ENCODE measurements at regions not wholly inside any gene's neighbourhood (a gene's known extent, or its start where the extent isn't known, plus 50 kb on each side); places are given as distances from the start of the nearest gene placed in this dataset.

DNA sequence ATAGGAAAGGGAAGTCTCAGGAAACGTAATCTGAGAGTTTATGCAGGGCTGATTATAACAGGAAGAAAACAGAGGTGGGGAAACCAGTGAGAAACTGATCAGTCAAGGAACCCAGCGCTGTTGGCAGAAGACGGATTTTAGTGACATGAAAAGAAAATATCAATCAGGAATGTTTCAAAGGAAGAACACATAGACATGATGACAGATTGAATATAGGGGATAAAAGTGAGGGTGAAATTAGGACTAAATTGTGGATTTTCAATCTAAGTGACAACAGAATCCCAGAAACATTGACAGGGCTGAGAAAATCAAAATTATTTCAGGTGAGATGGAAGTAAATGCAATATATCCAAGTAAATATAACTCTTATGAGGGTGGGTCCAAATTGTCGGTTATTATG is 199.8 kb upstream of the CCDC150 start:
- DNase-seq (ENCODE audit: missing footprints) = no peak
- no peak for ATAC-seq
- intact Hi-C loops (cut with DNase I) = loop anchor here (10.0 kb wide), 1 partner anchor 365 kb away; no protein-coding TSS in a partner anchor

DNA sequence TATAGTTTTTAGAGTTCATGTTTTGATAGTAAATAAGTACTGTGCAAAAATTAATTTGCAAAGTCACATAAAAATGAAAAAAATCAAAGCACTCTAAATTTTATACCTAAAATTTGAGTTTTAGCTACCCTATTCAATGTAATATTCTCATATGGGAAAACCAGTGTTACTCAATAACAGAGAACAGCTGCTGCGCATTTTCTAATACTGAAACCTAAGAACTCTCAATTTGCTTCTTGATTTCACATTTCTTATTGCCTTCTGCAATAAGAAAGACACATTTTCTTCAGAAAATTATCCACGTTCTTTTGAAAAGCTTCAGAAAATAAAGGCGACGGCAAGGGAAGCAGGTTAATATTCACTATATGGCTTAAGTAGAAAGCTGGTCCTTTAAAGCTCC is 199.1 kb upstream of the CCDC150 start:
- intact Hi-C loops (cut with DNase I) = no loop called here
- no peak for ATAC-seq
- DNase-seq (ENCODE audit: missing footprints) = no peak

DNA sequence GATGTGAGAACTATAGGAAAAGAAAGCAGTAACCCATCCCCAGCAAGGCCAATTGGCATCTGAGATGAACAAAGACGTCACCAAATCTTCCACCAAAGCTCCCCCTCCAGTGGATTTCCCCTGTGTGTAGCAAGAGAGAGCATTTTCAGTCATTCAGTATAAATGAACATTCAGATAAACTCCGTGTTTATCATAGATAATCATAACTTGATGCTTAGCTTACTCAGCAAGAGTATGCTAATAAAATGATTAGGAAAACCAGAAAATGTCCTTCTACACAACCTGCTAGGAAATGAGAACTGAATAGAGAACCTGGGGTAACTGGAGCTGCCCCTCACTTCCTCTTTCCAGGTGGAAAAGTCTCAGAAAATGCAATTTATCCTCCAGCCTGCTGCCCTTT is 198.0 kb upstream of the CCDC150 start:
- no peak for ATAC-seq
- DNase-seq (ENCODE audit: missing footprints) = no peak
- intact Hi-C loops (cut with DNase I) = no loop called here

DNA sequence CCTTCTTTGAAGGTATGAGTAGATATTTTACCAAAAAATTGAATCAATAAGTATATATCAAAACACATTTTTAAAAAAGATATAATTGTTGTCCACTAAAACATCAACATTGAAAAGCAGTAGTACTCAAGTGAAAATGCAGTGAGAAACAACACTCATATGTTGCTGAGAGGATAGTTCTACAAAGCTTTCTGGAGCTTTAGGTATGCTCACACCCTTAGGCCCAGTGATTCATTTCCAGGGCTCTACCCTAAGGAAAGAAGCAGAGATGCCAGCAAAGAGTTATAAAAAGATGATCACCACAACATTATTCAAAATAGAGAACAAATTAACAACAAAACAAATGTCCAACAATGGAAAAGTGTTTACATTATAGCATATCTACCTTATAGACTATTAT is 197.3 kb upstream of the CCDC150 start:
- no peak for DNase-seq (ENCODE audit: missing footprints)
- intact Hi-C loops (cut with DNase I) = no loop called here
- ATAC-seq = no peak

DNA sequence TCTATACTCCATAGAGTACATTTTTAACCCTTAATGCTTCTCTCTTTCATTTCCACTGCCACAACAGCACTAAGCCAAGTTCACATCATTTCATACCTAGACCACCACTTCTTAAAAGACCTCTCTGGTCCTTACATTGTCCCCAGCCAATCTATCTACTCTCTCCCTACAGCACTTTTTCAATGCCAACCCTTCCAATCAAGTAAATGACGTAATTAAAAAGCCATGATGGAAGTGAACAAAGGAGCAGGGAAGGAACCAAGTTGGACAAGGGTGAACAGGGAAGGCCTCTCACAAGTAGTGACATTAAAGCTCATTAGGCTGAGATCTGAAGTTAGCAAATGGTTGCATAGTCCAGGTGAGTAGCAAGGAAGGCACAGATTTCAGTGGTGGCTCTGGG is 195.1 kb upstream of the CCDC150 start:
- no peak for DNase-seq (ENCODE audit: missing footprints)
- no peak for ATAC-seq
- intact Hi-C loops (cut with DNase I) = no loop called here

DNA sequence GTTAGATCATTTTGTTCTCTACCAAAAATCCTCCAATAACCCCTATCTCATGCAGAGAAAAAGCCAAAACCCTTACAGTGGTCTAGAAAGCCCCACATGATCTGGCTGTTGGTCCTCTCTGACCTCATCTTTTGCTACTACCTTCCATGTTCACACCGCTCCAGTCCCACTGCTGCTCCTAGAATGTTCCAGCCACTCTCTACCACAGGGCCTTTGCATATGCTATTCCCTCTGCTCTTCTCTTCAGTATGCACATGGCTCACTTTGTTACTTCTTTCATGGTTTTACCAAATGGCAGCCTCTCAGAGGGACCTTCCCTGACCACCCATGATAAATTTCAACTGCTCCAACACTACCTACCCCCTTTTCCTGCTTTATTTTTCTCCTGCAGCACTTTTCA is 193.5 kb upstream of the CCDC150 start:
- ATAC-seq = no peak
- DNase-seq (ENCODE audit: missing footprints) = no peak
- intact Hi-C loops (cut with DNase I) = no loop called here

DNA sequence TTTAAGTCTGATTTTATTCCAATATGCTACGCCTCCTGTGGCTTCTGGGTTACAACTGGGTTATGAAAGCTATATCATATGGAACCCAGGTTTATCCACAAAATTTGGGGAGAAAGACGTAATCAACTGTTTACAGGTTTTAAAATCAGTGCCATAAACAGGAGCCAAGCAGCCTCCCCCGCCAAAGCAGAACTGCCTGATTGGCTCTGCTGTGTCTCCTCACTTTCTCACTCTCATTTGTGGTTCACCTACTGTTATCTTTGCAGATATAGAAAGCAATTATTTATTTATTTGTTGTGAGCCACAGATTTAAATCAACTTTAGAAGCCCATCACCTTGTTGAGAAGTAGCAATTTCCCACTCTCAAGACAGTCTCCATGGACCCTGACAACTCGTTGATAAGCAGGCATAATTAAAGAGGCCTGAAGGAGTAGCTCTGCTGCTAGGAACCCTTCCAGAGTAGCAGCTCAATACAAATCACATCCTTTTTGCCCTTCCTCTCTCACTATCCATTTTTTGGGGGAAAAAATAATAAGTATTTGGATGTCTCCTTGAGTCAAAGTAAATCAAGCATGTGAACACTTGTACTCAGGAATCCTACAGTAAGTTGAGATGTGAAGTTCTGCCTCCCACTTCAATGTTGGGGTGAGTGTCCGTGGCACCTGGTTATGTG is 191.0 kb upstream of the CCDC150 start:
- intact Hi-C loops (cut with DNase I) = no loop called here
- no peak for ATAC-seq
- no peak for DNase-seq (ENCODE audit: missing footprints)

DNA sequence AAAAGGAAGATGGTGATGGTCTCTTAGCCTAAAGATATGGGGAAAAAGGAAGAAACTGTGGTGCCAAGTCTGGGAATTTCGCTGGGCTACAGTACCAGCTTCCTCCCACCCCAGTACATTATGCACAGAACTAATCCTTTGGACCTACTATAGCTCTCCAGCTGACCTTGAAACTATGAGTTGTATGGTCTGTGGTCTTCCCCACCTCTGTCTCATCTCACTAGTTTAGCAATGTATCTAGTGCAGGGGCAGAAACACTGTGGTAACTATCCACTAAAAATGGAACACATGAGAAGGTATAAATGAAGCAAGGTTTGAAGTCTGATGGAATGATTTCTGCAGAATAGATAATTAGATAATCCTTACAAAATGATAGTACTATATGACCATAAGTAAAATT is 190.4 kb upstream of the CCDC150 start:
- DNase-seq (ENCODE audit: missing footprints) (no peak), ATAC-seq (no peak)
- intact Hi-C loops (cut with DNase I) = no loop called here

DNA sequence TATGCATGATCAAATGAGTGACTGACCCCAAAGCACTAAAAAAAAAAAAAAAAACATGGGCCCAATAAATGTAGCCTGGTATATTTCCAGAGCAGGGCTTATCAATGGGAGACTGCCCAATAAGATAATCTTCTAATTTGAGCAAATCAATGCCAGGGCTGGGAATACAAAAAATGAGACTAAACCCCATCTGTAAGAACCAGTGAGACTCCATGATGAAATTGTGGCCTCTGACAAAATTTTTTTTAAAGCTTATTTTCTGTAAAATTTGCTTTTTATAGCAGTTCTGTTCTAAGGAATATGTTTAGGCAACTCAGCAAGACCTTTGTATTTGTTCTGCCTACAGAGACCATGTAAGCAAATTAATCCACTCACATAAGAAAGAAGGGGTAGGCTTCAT is 186.8 kb upstream of the CCDC150 start:
- ATAC-seq (no peak), DNase-seq (ENCODE audit: missing footprints) (no peak)
- intact Hi-C loops (cut with DNase I) = loop anchor here (5.0 kb wide), 1 partner anchor 160 kb away; no protein-coding TSS in a partner anchor

DNA sequence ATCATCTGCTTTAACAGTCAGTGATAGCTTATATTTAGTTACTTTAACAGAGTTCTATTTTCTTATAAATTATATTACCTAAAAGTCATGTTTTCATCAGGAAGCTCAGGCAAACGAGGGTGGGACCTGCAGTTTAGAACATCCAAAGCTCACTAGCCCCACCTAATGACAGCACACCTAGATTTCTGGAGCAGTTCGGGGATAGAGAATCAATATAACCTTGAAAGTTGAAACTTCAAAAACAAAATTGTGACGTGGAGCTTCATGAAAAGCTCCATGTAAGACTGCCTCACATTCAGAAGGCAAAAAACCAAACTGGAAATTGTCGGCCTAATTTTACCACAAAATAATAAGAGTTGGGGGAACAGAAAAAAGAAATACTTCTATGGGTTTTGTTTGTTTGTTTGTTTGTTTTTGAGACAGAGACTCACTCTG is 185.9 kb upstream of the CCDC150 start:
- intact Hi-C loops (cut with DNase I) = loop anchor here (5.0 kb wide), 1 partner anchor 161 kb away; no protein-coding TSS in a partner anchor
- ATAC-seq (no peak), DNase-seq (ENCODE audit: missing footprints) (no peak)

DNA sequence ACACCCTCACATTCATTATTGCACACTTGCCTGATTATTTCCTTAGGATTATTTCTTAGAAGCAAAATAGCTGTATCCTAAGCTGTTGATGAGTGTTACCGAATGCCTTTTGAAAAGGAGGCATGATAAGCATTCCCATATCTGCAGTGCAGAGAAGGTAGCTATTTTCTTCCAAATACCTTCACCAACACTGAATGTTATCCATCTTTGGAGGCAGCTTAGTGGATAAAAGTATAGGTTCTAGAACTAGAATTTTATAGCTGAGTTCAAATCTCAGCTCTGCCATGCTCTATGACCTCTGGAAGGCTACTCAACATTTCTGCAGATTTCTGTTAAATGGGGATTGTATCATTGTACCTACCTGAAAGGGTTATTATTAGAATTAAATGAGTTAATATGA is 185.0 kb upstream of the CCDC150 start:
- intact Hi-C loops (cut with DNase I) = loop anchor here (5.0 kb wide), 1 partner anchor 162 kb away; no protein-coding TSS in a partner anchor
- ATAC-seq (no peak), DNase-seq (ENCODE audit: missing footprints) (no peak)

DNA sequence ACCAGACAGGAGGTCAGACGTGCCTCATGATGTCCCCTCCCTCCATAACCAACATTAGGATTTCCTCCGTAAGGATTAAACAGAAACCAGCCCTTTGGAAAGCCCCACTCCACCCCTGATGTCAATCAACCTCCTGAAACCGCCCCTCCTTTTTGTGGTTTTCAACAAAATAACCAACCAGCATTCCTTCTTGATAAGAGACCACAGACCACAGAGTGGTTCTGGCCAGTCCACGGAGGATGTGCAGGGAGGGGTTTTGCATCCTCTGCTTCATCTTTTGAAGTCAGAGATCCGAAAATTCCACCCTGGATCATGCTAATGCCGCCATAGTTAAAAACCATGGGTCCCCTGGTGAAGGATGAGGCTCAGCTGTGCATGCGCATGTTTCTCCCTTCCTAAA is 180.0 kb upstream of the CCDC150 start:
- intact Hi-C loops (cut with DNase I) = no loop called here
- ATAC-seq = no peak
- DNase-seq (ENCODE audit: missing footprints) = no peak

DNA sequence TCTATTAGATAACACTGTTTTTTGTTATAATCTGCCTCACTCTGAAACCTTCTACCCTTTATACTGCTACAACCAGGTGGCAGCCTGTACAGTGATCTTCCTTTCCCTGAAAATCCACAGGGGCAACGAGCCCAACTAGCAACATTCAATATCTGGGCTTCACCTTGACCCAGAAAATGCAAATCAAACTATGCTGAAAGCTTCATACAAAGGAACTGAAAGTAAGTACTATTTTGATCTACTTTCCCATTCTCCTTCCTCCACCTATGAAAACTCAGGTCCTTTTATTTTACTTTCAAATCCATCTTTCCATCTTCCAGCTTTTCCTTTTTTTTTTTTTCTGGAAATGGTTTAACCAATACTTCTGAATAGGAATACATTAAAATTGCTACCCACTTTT is 175.8 kb upstream of the CCDC150 start:
- intact Hi-C loops (cut with DNase I) = no loop called here
- no peak for ATAC-seq
- DNase-seq (ENCODE audit: missing footprints) = no peak

DNA sequence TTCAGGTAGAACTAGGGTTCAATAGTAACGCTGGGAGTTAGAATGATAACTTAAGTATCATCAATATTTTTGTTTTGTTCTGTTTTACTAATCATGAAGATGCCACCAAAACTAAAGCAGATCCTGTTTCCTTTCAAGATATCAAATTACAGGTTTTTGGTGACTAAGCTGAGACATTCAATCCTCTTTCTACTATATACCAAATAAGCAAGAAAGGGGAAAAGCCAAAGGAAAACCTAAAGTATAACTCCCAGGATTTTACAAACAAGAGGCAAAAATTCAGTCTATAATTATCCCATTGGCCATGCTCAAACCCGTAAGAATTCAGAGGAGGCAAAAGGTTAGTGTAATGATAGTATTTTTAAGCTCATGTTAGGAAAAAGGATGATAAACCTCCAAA is 175.2 kb upstream of the CCDC150 start:
- DNase-seq (ENCODE audit: missing footprints) = no peak
- ATAC-seq = no peak

DNA sequence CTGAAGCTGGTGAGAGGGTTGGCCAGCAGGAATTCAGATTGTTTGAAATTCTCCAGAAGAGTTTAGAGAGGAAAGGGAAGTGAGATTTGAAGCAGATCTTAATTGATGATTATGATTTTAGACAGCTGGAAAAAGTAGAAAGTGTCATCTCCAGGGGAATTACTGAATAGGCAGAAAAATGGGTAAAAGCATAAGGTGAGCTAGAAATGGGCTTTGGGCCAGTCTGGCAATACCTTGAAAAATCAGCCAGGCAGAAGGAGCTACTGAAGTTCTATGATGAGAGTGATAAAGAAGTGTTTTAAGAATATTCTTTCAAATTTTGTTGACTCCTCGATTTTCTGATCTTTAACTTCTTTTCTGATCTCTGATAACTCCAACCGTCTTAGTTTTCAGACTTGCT is 172.9 kb upstream of the CCDC150 start:
- no peak for DNase-seq (ENCODE audit: missing footprints)
- intact Hi-C loops (cut with DNase I) = no loop called here
- ATAC-seq = no peak

More for the DNA sequence above, 175.2 kb upstream of the CCDC150 start:
- intact Hi-C loops (cut with DNase I) = no loop called here

DNA sequence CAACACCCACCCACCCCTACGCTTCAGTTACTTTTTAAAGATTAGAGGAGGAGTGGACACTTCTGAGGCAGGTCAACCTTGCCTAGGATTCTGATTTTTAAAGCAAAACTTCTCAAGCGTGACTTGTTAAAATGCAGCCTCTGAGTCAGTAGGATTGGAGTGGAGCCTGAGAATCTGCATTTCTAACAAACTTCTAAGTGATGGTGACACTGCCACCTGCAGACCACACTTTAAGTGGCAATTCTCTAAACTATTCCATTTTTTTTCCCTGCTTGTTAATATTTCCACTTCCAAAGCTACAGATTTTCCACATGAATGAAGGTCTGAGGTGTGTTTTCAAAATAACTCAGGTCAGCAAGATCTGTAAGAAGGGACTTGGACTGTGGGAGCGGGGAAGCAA is 171.1 kb upstream of the CCDC150 start:
- no peak for ATAC-seq
- no peak for DNase-seq (ENCODE audit: missing footprints)
- intact Hi-C loops (cut with DNase I) = no loop called here

DNA sequence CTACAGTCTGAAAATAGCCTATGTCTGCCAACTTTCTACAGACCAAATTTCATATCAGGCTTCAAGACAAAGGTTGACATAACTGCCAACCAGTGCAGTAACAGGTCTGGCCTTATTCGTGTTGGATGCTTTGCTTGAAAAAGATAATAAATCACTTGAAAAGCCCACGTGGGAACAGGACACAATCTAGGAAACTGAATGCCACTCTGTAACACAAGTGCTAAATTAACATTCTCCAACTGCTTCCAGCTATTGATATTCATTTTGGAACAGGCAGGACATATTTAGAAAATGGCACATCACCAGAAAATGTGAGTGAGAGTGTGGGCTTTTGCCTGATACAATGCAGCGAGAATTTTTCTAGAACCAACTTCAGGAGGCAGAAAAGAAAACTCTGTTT is 165.9 kb upstream of the CCDC150 start:
- DNase-seq (ENCODE audit: missing footprints) (no peak), ATAC-seq (peak; percentile 93)
- intact Hi-C loops (cut with DNase I) = loop anchor here (2.0 kb wide), 1 partner anchor 119 kb away; the partner anchor contains the start of gene HECW2

DNA sequence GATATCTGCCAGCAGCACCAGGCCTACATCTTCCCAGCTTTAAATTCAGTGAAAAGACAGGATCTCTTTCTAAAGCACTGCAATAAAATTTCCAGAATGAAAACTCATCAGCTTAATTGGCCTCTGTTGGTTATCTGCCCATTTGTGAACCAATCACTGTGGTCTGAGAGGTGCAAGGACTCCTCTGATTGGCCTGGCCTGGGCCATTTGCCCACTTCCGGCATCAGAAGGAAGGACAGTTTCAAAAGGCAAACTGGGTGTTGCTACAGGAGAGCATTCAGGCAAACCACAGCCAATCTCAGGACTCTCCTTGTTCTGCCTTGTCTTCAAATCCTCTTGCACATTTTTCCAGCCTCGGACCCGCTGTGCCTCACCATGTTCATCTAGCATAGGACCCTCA is 163.9 kb upstream of the CCDC150 start:
- intact Hi-C loops (cut with DNase I) = no loop called here
- no peak for DNase-seq (ENCODE audit: missing footprints)
- no peak for ATAC-seq

DNA sequence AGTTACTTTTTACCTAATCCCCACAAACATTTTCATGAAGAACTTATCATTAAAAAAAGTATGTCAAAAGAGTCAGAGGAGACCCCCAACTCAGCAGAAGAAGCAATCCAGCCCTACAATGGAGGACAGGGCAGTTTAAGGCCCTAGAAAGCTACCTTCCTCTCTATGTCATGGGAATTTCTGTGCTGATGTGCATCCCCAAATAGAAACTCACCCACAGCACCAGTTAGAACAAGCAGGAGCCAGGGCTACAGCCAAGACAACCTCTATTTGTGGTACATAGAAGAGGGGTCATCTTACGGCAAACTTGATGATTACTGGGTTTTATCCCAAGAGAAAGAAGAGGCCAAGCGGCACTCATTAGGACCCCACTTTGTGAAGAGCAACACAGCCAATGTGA is 160.9 kb upstream of the CCDC150 start:
- intact Hi-C loops (cut with DNase I) = no loop called here
- peak; percentile 27 for ATAC-seq
- no peak for DNase-seq (ENCODE audit: missing footprints)

DNA sequence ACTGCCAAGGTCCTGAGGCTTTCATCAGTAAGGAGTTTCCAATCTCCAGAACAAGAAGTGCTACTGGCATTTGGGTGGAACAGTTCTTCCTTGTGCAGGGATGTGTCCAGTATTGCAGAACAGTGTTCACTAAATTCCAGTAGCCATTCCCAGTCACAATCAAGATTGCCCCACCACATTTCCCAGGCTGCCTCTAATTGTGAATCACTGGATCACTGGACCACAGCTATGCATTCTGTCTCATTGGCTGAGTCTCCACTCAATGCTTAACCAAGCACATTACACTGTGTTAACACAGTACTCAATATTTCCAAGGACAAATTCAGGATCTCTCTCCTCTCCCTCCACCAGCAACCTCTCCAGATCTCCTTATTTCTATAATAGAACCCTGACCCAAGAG is 160.2 kb upstream of the CCDC150 start:
- DNase-seq (ENCODE audit: missing footprints) = no peak
- no peak for ATAC-seq
- intact Hi-C loops (cut with DNase I) = no loop called here
